Activated CD8-positive, alpha-beta memory T cell treated with anti-CD3 and anti-CD28 coated beads, Interleukin-2, amount 50 U/mL, for 24 hours (primary cell): ENCODE measurements at regions not wholly inside any gene's neighbourhood (a gene's known extent, or its start where the extent isn't known, plus 50 kb on each side); places are given as distances from the start of the nearest gene placed in this dataset.
"Not testable (repeated sequence)": the region's sequence is repeated elsewhere in the genome, so short reads cannot be mapped to it uniquely, and the experiment has no call there.

Experiments
- DNase-seq: peaks from one replicate; pipeline ENCODE4 v3.0.0-alpha.2; 2020; ENCODE audit errors: extremely low read depth

GRCh38 chr4:63063760-63064159 is 1345.5 kb downstream of the TECRL start:
- no peak for DNase-seq

- DNase-seq: not testable (repeated sequence)
Measured at GRCh38 chr4:63062891-63063290, 1346.4 kb downstream of the TECRL start.

- DNase-seq: no peak
Measured at GRCh38 chr4:63049726-63050125, 1359.5 kb downstream of the TECRL start.

- no peak for DNase-seq
Measured at GRCh38 chr4:63049278-63049677, 1360.0 kb downstream of the TECRL start.

GRCh38 chr4:63036159-63036866 is 1372.9 kb downstream of the TECRL start:
- no peak for DNase-seq

GRCh38 chr4:63029380-63029779 is 1379.9 kb downstream of the TECRL start:
- DNase-seq: no peak

- DNase-seq: no peak
Measured at GRCh38 chr4:63020661-63021060, 1388.6 kb downstream of the TECRL start.

GRCh38 chr4:63017300-63017699 is 1392.0 kb downstream of the TECRL start:
- DNase-seq: no peak

GRCh38 chr4:62970846-62971245 is 1438.4 kb downstream of the TECRL start:
- no peak for DNase-seq

- no peak for DNase-seq
Measured at GRCh38 chr4:62960415-62960814, 1448.8 kb downstream of the TECRL start.

GRCh38 chr4:62953752-62954151 is 1455.5 kb downstream of the TECRL start:
- no peak for DNase-seq

GRCh38 chr4:62952366-62952765 is 1456.9 kb downstream of the TECRL start:
- no peak for DNase-seq

GRCh38 chr4:62948108-62948507 is 1461.1 kb downstream of the TECRL start:
- no peak for DNase-seq

- DNase-seq: no peak
Measured at GRCh38 chr4:62940229-62940628, 1469.0 kb downstream of the TECRL start.

- DNase-seq: no peak
Measured at GRCh38 chr4:62930884-62931283, 1478.4 kb downstream of the TECRL start.

GRCh38 chr4:62928483-62928882 is 1480.8 kb downstream of the TECRL start:
- DNase-seq: no peak

- no peak for DNase-seq
Measured at GRCh38 chr4:62927574-62927973, 1481.7 kb downstream of the TECRL start.

GRCh38 chr4:62923783-62924182 is 1485.5 kb downstream of the TECRL start:
- no peak for DNase-seq

GRCh38 chr4:62917649-62918048 is 1491.6 kb downstream of the TECRL start:
- no peak for DNase-seq

- no peak for DNase-seq
Measured at GRCh38 chr4:62914758-62915157, 1494.5 kb downstream of the TECRL start.

GRCh38 chr4:62913065-62913464 is 1496.2 kb downstream of the TECRL start:
- DNase-seq: no peak

GRCh38 chr4:62912531-62912930 is 1496.7 kb downstream of the TECRL start:
- DNase-seq: no peak

- no peak for DNase-seq
Measured at GRCh38 chr4:62909238-62909637, 1500.0 kb downstream of the TECRL start.

- DNase-seq: no peak
Measured at GRCh38 chr4:62901101-62901500, 1508.1 kb downstream of the TECRL start.
